Trophoblast cell (in vitro differentiated cells and primary cell): ENCODE measurements at regions not wholly inside any gene's neighbourhood (a gene's known extent, or its start where the extent isn't known, plus 50 kb on each side); places are given as distances from the start of the nearest gene placed in this dataset.
A peak's percentile ranks its signal among the peaks of the same experiment; 100 is the strongest.

Experiments used
- DNase-seq, 2 donors: peaks; one replicate each; pipeline ENCODE4 v3.0.0-alpha.2; 2016
- H2AFZ ChIP-seq: 2 replicates; pipeline ENCODE4 v1.6.1; 2013; ENCODE audit warnings: low read length, moderate library complexity, mild to moderate bottlenecking; ENCODE audit not compliant: insufficient read depth, poor library complexity
- H2AK5ac ChIP-seq: 2 replicates; pipeline ENCODE4 v1.6.1; 2013; ENCODE audit warnings: mild to moderate bottlenecking, low read length
- H2BK120ac ChIP-seq: 2 replicates; pipeline ENCODE4 v1.6.1; 2013; ENCODE audit warnings: low read length, mild to moderate bottlenecking, moderate library complexity; ENCODE audit not compliant: insufficient read depth, poor library complexity
- H2BK12ac ChIP-seq: 2 replicates; pipeline ENCODE4 v1.6.1; 2013; ENCODE audit warnings: mild to moderate bottlenecking, low read length, moderate library complexity
- H2BK5ac ChIP-seq: 2 replicates; pipeline ENCODE4 v1.6.1; 2013; ENCODE audit warnings: low read length, low read depth, moderate library complexity, mild to moderate bottlenecking; ENCODE audit not compliant: poor library complexity
- H3K14ac ChIP-seq: 2 replicates; pipeline ENCODE4 v1.6.1; 2013; ENCODE audit warnings: mild to moderate bottlenecking, low read length
- H3K18ac ChIP-seq: 2 replicates; pipeline ENCODE4 v1.6.1; 2013; ENCODE audit warnings: mild to moderate bottlenecking, low read length
- H3K23ac ChIP-seq: 2 replicates; pipeline ENCODE4 v1.6.1; 2013; ENCODE audit warnings: low read length
- H3K27ac ChIP-seq: 2 replicates; pipeline ENCODE4 v1.5.1; 2013; ENCODE audit warnings: low read depth, mild to moderate bottlenecking, inconsistent platforms, low read length, moderate library complexity
- H3K27me3 ChIP-seq: 2 replicates; pipeline ENCODE4 v1.6.1; 2013; ENCODE audit warnings: inconsistent platforms, mild to moderate bottlenecking, low read length, moderate library complexity; ENCODE audit not compliant: insufficient read depth
- H3K36me3 ChIP-seq, 2 experiments: 1 replicate in 1 of 2; 2 replicates in 1 of 2; pipeline ENCODE4 v1.6.1; 2013; ENCODE audit warnings: low read length in 2 of 2, mild to moderate bottlenecking in 2 of 2, moderate library complexity in 1 of 2; ENCODE audit not compliant: insufficient read depth in 2 of 2, control insufficient read depth in 1 of 2
- H3K4ac ChIP-seq: 2 replicates; pipeline ENCODE4 v1.6.1; 2013; ENCODE audit warnings: low read depth, mild to moderate bottlenecking, low read length, moderate library complexity
- H3K4me1 ChIP-seq, 2 experiments: 1 replicate in 1 of 2; 2 replicates in 1 of 2; pipeline ENCODE4 v1.6.1; 2013; ENCODE audit warnings: low read length in 2 of 2, mild to moderate bottlenecking in 2 of 2, moderate library complexity in 1 of 2; ENCODE audit not compliant: insufficient read depth in 2 of 2, control insufficient read depth in 1 of 2
- H3K4me2 ChIP-seq: 2 replicates; pipeline ENCODE4 v1.6.1; 2013; ENCODE audit warnings: inconsistent platforms, mild to moderate bottlenecking, low read length, moderate library complexity
- H3K4me3 ChIP-seq: 2 replicates; pipeline ENCODE4 v1.5.1; 2013; ENCODE audit warnings: mild to moderate bottlenecking, low read depth, low read length, inconsistent platforms
- H3K79me1 ChIP-seq: one replicate; pipeline ENCODE4 v1.6.1; 2013; ENCODE audit warnings: low read length
- H3K79me2 ChIP-seq: 2 replicates; pipeline ENCODE4 v1.6.1; 2013; ENCODE audit warnings: low read length, mild to moderate bottlenecking; ENCODE audit not compliant: control insufficient read depth, insufficient read depth, poor library complexity
- H3K9ac ChIP-seq: 2 replicates; pipeline ENCODE4 v1.6.1; 2013; ENCODE audit warnings: mild to moderate bottlenecking, low read length
- H3K9me3 ChIP-seq: 2 replicates; pipeline ENCODE4 v1.6.1; 2013; ENCODE audit warnings: low read depth, mild to moderate bottlenecking, control low read depth, inconsistent platforms, low read length; ENCODE audit not compliant: insufficient read depth
- H4K12ac ChIP-seq: 2 replicates; pipeline ENCODE4 v1.6.1; 2013; ENCODE audit warnings: low read depth, mild to moderate bottlenecking, low read length, moderate library complexity
- H4K8ac ChIP-seq: 2 replicates; pipeline ENCODE4 v1.6.1; 2013; ENCODE audit warnings: low read depth, mild to moderate bottlenecking, low read length, moderate library complexity
- H4K91ac ChIP-seq: one replicate; pipeline ENCODE4 v1.6.1; 2013; ENCODE audit warnings: low read depth, mild to moderate bottlenecking, low read length, moderate library complexity
- WGBS: extraction: QIAGEN DNeasy Blood & Tissue Kit; methylation state at CpG from one replicate; pipeline ENCODE4 v1.1.7; 2013; ENCODE audit warnings: missing lambda C conversion rate; ENCODE audit not compliant: insufficient read length, insufficient coverage; ENCODE audit errors: extremely low coverage; 5-methylcytosine and 5-hydroxymethylcytosine counted together

GRCh38 chr11:39810358-39810757 is 1649.1 kb downstream of the LRRC4C start:
- WGBS = no CpG with 5 or more reads among the region's 4 CpGs
- Histone ChIP-seq H3K4me1 (peaks cover 0 to 2% of the 10 kb centered on the region in 2 experiments), H4K8ac (no peak overlapping the region), H2BK5ac (no peak overlapping the region), H3K9me3 (no peaks in the 10 kb centered on the region), H3K79me2 (no peaks in the 10 kb centered on the region), H3K23ac (no peak overlapping the region), H3K4me2 (no peak overlapping the region), H3K79me1 (peaks cover 2% of the 10 kb centered on the region), H3K4ac (no peak overlapping the region), H2AK5ac (no peak overlapping the region), H3K36me3 (no peaks in the 10 kb centered on the region), H2AFZ (no peak overlapping the region), H2BK120ac (no peak overlapping the region), H3K9ac (no peak overlapping the region), H3K27me3 (no peaks in the 10 kb centered on the region), H3K18ac (no peak overlapping the region), H4K91ac (no peak overlapping the region), H2BK12ac (no peak overlapping the region), H3K27ac (no peak overlapping the region), H3K4me3 (no peak overlapping the region), H4K12ac (no peak overlapping the region), H3K14ac (no peak overlapping the region)
- DNase-seq = no peak

DNA sequence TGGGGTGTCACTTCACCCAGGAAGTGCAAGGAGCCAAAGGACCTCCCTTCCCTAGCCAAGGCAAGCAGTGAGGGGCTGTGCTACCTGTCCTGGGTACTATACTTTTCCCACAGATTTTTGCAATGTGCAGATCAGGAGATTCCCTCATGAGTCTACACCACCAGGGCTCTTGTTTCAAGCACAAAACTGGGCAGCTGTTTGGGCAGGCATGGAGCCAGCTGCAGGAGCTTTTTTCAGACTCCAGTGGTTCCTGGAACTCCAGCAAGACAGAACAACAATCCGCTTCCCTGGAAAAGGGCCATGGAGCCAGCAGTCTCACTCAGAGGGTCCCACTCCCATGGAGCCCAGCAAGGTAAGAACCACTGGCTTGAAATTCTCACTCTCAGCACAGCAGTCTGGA is 1649.6 kb downstream of the LRRC4C start:
- no peaks in the 10 kb centered on the region for H3K36me3 ChIP-seq
- H2AFZ ChIP-seq = no peak overlapping the region

DNA sequence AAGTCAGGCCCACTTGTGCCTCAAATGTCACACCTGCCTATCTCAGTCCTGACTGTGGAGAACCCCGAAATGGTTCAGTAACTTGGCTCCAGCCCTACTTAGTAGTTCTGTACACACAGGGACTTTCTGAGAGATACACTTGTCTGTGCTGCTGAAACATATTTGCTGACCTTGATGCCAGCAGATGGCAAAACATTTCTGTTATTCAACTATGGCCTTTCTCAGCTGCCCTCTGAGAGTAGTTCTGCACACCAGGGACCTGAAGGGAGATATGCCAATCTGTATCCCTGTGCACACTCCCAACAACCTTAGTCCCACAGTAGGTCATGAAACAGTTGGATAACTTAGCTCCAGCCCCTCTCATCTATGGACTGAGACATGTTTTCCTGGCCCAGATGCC is 1651.5 kb downstream of the LRRC4C start:
- H2AFZ ChIP-seq = no peak overlapping the region
- H2BK120ac ChIP-seq = peak overlapping the region; percentile 18
- no peak overlapping the region for H3K14ac ChIP-seq
- peaks cover 2% of the 10 kb centered on the region for H3K79me1 ChIP-seq
- H3K23ac ChIP-seq = no peak overlapping the region
- no peak overlapping the region for H4K8ac ChIP-seq
- no peak overlapping the region for H3K18ac ChIP-seq
- no peak overlapping the region for H3K27ac ChIP-seq
- no peaks in the 10 kb centered on the region for H3K36me3 ChIP-seq
- H3K4me2 ChIP-seq = no peak overlapping the region
- H3K4me1 ChIP-seq = peaks cover 0 to 2% of the 10 kb centered on the region in 2 experiments
- no peak overlapping the region for H4K12ac ChIP-seq
- peak overlapping the region; percentile 56 for H4K91ac ChIP-seq
- WGBS = no CpG with 5 or more reads among the region's 1 CpG
- H3K79me2 ChIP-seq = no peaks in the 10 kb centered on the region
- peak overlapping the region; percentile 2 for H2BK12ac ChIP-seq
- no peak overlapping the region for H3K9ac ChIP-seq
- H3K9me3 ChIP-seq = no peaks in the 10 kb centered on the region
- H3K4ac ChIP-seq = no peak overlapping the region
- H3K27me3 ChIP-seq = no peaks in the 10 kb centered on the region
- H2BK5ac ChIP-seq = no peak overlapping the region
- no peak overlapping the region for H2AK5ac ChIP-seq
- no peak overlapping the region for H3K4me3 ChIP-seq
- no peak for DNase-seq

More for the DNA sequence above, 1649.6 kb downstream of the LRRC4C start:
- H3K27me3 ChIP-seq = no peaks in the 10 kb centered on the region
- H3K14ac ChIP-seq = no peak overlapping the region
- WGBS = no CpG with 5 or more reads among the region's 1 CpG
- H2AK5ac ChIP-seq = no peak overlapping the region
- no peaks in the 10 kb centered on the region for H3K9me3 ChIP-seq
- H2BK5ac ChIP-seq = no peak overlapping the region
- H3K4me3 ChIP-seq = no peak overlapping the region
- H3K27ac ChIP-seq = no peak overlapping the region
- no peak overlapping the region for H4K12ac ChIP-seq
- no peak overlapping the region for H3K9ac ChIP-seq
- H3K4ac ChIP-seq = no peak overlapping the region
- no peak overlapping the region for H2BK12ac ChIP-seq
- DNase-seq = no peak
- no peak overlapping the region for H2BK120ac ChIP-seq
- H3K18ac ChIP-seq = no peak overlapping the region
- peaks cover 0 to 2% of the 10 kb centered on the region in 2 experiments for H3K4me1 ChIP-seq
- no peak overlapping the region for H3K4me2 ChIP-seq
- no peaks in the 10 kb centered on the region for H3K79me2 ChIP-seq
- H3K23ac ChIP-seq = no peak overlapping the region
- no peak overlapping the region for H4K8ac ChIP-seq
- no peak overlapping the region for H4K91ac ChIP-seq
- peaks cover 2% of the 10 kb centered on the region for H3K79me1 ChIP-seq

DNA sequence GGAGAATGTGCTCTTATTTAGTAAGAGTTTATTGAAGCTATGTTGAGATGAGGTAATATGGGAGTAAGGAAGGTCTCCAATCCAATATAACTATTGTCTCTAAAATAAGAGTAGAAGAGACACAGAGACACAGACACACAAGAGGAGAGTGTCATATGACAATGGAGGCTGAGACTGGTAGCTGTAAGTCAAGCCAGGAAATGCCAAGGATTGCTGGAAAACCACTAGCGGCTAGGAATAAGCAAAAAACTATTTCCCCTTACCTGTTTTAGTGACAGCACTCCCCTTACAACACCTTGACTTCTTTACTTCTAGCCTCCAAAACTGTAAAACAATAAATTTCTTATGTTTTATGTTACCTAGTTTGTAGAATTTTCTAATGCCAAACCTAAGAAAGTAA is 1652.8 kb downstream of the LRRC4C start:
- Histone ChIP-seq H3K4ac (no peak overlapping the region), H3K23ac (no peak overlapping the region), H2BK5ac (no peak overlapping the region), H3K9me3 (no peaks in the 10 kb centered on the region), H4K91ac (no peak overlapping the region), H2AK5ac (no peak overlapping the region), H3K79me2 (no peaks in the 10 kb centered on the region), H3K4me1 (peaks cover 0 to 2% of the 10 kb centered on the region in 2 experiments), H3K4me3 (no peak overlapping the region), H3K9ac (no peak overlapping the region), H3K27ac (no peak overlapping the region), H4K8ac (no peak overlapping the region), H3K36me3 (no peaks in the 10 kb centered on the region), H2BK120ac (no peak overlapping the region), H3K14ac (no peak overlapping the region), H3K27me3 (no peaks in the 10 kb centered on the region), H2BK12ac (no peak overlapping the region), H3K4me2 (no peak overlapping the region), H4K12ac (no peak overlapping the region), H3K79me1 (peaks cover 2% of the 10 kb centered on the region), H2AFZ (no peak overlapping the region), H3K18ac (no peak overlapping the region)
- no CpG with 5 or more reads among the region's 1 CpG for WGBS
- no peak for DNase-seq
